B cell (primary cell): ENCODE measurements at regions not wholly inside any gene's neighbourhood (a gene's known extent, or its start where the extent isn't known, plus 50 kb on each side); places are given as distances from the start of the nearest gene placed in this dataset.

Experiments
- ATAC-seq: fragments of 200-7000 bp; cut with Tn5 transposase; one replicate; pipeline ENCODE4 v1.10.0; 2021; ENCODE audit warnings: low read depth, mild to moderate bottlenecking, moderate number of reproducible peaks, moderate library complexity
- CTCF ChIA-PET: fragments of 350-600 bp; sonication (Branson Sonifier 250); formaldehyde crosslinking; loops from one replicate; lab custom pipeline; 2021; ENCODE audit warnings: antibody characterized with exemption, inconsistent platforms; lab: Charles Lee
- POLR2A ChIA-PET: fragments of 350-600 bp; sonication (Branson Sonifier 250); formaldehyde crosslinking; loops from one replicate; lab custom pipeline; 2021; ENCODE audit warnings: antibody characterized with exemption; lab: Charles Lee
- DNase-seq: peaks from one replicate; pipeline ENCODE4 v3.0.0; 2013
- H2AFZ ChIP-seq: 2 replicates; pipeline ENCODE4 v1.6.1; 2012; ENCODE audit warnings: mild to moderate bottlenecking, low read depth, low read length; ENCODE audit not compliant: insufficient read depth, poor library complexity, severe bottlenecking
- H3K27ac ChIP-seq, 2 donors: 1 replicate in 1 of 2; 2 replicates in 1 of 2; pipeline ENCODE4 v1.5.1; 2012 to 2013; ENCODE audit warnings: low read length in 2 of 2, mild to moderate bottlenecking in 2 of 2, moderate library complexity in 1 of 2
- H3K27me3 ChIP-seq, 4 experiments: fragments of 200-600 bp in 1 of 4; sonication (generic) in 1 of 4; replicated peaks in 1 of 4; 1 replicate in 2 of 4; 2 replicates in 2 of 4; pipeline versions ENCODE4 v1.6.1 to v1.7.0; 2013 to 2016; ENCODE audit warnings: low read length in 3 of 4, mild to moderate bottlenecking in 2 of 4, mixed read lengths in 1 of 4, moderate library complexity in 1 of 4; ENCODE audit not compliant: insufficient read depth in 4 of 4, control insufficient read depth in 3 of 4; ENCODE audit errors: control extremely low read depth in 1 of 4
- H3K36me3 ChIP-seq, 2 experiments: replicated peaks in 1 of 2; 1 replicate in 1 of 2; 2 replicates in 1 of 2; pipeline versions ENCODE4 v1.6.1 to v1.7.1; 2013; ENCODE audit warnings: low read length in 1 of 2; ENCODE audit not compliant: insufficient read depth in 2 of 2, control insufficient read depth in 1 of 2; ENCODE audit errors: control extremely low read depth in 1 of 2, extremely low read depth in 1 of 2
- H3K4me1 ChIP-seq, 2 donors: fragments of 200-600 bp in 1 of 2; sonication (generic) in 1 of 2; 1 replicate in 1 of 2; 2 replicates in 1 of 2; pipeline versions ENCODE4 v1.5.1 to v1.6.1; 2013 to 2017; ENCODE audit warnings: low read length in 2 of 2; ENCODE audit not compliant: control insufficient read depth in 2 of 2, insufficient read depth in 2 of 2
- H3K4me2 ChIP-seq: replicated peaks from 2 replicates; pipeline ENCODE3; 2012; ENCODE audit warnings: mild to moderate bottlenecking, low read depth, low read length; ENCODE audit not compliant: poor library complexity, severe bottlenecking
- H3K4me3 ChIP-seq, 5 experiments: fragments of 200-600 bp in 1 of 5; sonication (generic) in 1 of 5; 1 replicate in 3 of 5; 2 replicates in 2 of 5; pipeline versions ENCODE4 v1.5.1 to v1.7.0; 2011 to 2016; ENCODE audit warnings: low read length in 4 of 5, mild to moderate bottlenecking in 4 of 5, low read depth in 2 of 5, control low read depth in 1 of 5, moderate library complexity in 1 of 5; ENCODE audit not compliant: insufficient read depth in 1 of 5; ENCODE audit errors: control extremely low read depth in 1 of 5, extremely low read depth in 1 of 5
- H3K79me2 ChIP-seq: fragments of 200-600 bp; sonication (generic); one replicate; pipeline ENCODE4 v1.6.0; 2016; ENCODE audit warnings: low read length; ENCODE audit not compliant: control insufficient read depth, insufficient read depth
- H3K9ac ChIP-seq: fragments of 200-600 bp; sonication (generic); 2 replicates; pipeline ENCODE4 v1.6.1; 2017; ENCODE audit warnings: mild to moderate bottlenecking, low read length, moderate library complexity
- H3K9me3 ChIP-seq, 3 donors: one replicate each; pipeline versions ENCODE4 v1.6.1 to v1.7.1; 2013; ENCODE audit warnings: low read length in 2 of 3; ENCODE audit not compliant: control insufficient read depth in 2 of 3, insufficient read depth in 1 of 3; ENCODE audit errors: control extremely low read depth in 1 of 3
- H4K20me1 ChIP-seq: 2 replicates; pipeline ENCODE4 v1.6.0; 2012; ENCODE audit warnings: mild to moderate bottlenecking, low read length; ENCODE audit not compliant: insufficient read depth, control insufficient read depth, poor library complexity, severe bottlenecking
- H3K27ac Mint-ChIP-seq: one replicate; pipeline ENCODE4 v1.8.0; 2021; ENCODE audit warnings: mixed read lengths
- H3K27me3 Mint-ChIP-seq: one replicate; pipeline ENCODE4 v1.8.0; 2021; ENCODE audit warnings: mixed read lengths
- H3K4me1 Mint-ChIP-seq: one replicate; pipeline ENCODE4 v1.8.0; 2021; ENCODE audit warnings: mixed read lengths
- H3K4me3 Mint-ChIP-seq: one replicate; pipeline ENCODE4 v1.8.0; 2021; ENCODE audit warnings: mixed read lengths
- H3K9me3 Mint-ChIP-seq: one replicate; pipeline ENCODE4 v1.8.0; 2022; ENCODE audit warnings: mixed read lengths; ENCODE audit not compliant: insufficient read depth
- EZH2 ChIP-seq: IDR thresholded peaks from 2 replicates; pipeline ENCODE4 v1.6.1; 2012; ENCODE audit warnings: borderline replicate concordance, low read depth, mild to moderate bottlenecking, moderate library complexity, low read length; ENCODE audit not compliant: insufficient read depth, poor library complexity, severe bottlenecking
- WGBS: methylation state at CpG from one replicate; pipeline ENCODE4 v1.1.5; 2013; ENCODE audit warnings: missing lambda C conversion rate; ENCODE audit not compliant: insufficient coverage; 5-methylcytosine and 5-hydroxymethylcytosine counted together
- intact Hi-C: fragments of 100-400 bp; cut with micrococcal nuclease; formaldehyde crosslinking; loops from one replicate; pipeline ENCODE4 v1.10.0; 2022
- TF ChIP-seq, protein P1 (sequence below): fragments of 200-600 bp; IDR thresholded peaks from one replicate; pipeline ENCODE4 v1.8.0; 2022; ENCODE audit warnings: antibody characterized with exemption, mild to moderate bottlenecking

DNA sequence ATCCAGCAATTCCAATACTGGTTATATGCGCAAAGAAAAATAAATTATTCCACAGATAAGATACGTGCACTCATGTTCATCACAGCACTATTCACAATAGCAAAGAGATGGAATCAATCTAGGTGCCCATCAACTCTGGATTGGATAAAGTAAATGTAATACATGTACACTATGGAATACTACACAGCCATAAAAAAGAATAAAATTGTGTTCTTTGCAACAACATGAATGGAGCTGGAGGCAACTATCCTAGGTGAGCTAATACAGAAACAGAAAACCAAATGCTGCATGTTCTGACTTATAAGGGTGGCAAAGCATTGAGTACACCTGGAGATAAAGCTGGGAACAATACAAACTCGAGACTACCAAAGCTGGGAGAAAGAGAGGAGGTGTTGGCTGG lies 787.3 kb downstream of the KCNT2 start:
- intact Hi-C loops = no loop called here
- TF ChIP-seq, protein P1, sequence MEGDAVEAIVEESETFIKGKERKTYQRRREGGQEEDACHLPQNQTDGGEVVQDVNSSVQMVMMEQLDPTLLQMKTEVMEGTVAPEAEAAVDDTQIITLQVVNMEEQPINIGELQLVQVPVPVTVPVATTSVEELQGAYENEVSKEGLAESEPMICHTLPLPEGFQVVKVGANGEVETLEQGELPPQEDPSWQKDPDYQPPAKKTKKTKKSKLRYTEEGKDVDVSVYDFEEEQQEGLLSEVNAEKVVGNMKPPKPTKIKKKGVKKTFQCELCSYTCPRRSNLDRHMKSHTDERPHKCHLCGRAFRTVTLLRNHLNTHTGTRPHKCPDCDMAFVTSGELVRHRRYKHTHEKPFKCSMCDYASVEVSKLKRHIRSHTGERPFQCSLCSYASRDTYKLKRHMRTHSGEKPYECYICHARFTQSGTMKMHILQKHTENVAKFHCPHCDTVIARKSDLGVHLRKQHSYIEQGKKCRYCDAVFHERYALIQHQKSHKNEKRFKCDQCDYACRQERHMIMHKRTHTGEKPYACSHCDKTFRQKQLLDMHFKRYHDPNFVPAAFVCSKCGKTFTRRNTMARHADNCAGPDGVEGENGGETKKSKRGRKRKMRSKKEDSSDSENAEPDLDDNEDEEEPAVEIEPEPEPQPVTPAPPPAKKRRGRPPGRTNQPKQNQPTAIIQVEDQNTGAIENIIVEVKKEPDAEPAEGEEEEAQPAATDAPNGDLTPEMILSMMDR = no peak
- no peak for TF ChIP-seq EZH2
- ATAC-seq (no peak), DNase-seq (no peak)
- Histone ChIP-seq H3K4me2 (no peak overlapping the region), H3K27ac (no peak overlapping the region), H3K9ac (no peak overlapping the region), H3K9me3 (no peaks in the 10 kb centered on the region), H3K27me3 (no peaks in the 10 kb centered on the region), H3K4me3 (no peak overlapping the region), H4K20me1 (no peaks in the 10 kb centered on the region), H3K4me1 (no peaks in the 10 kb centered on the region), H2AFZ (no peak overlapping the region), H3K79me2 (no peaks in the 10 kb centered on the region), H3K36me3 (no peaks in the 10 kb centered on the region)
- Mint-ChIP-seq H3K27ac (no peak overlapping the region), H3K9me3 (peaks cover 4% of the 10 kb centered on the region), H3K4me3 (no peak overlapping the region), H3K4me1 (no peaks in the 10 kb centered on the region), H3K27me3 (no peaks in the 10 kb centered on the region)
- POLR2A ChIA-PET = no interaction called here
- CTCF ChIA-PET = no interaction called here
- no CpG with 5 or more reads among the region's 3 CpGs for WGBS

- no peak overlapping the region for H3K27ac ChIP-seq
- H3K9ac ChIP-seq = no peak overlapping the region
- H3K9me3 ChIP-seq = no peaks in the 10 kb centered on the region
- Mint-ChIP-seq H3K9me3 (peaks cover 2% of the 10 kb centered on the region), H3K27ac (no peak overlapping the region), H3K4me1 (no peaks in the 10 kb centered on the region), H3K27me3 (no peaks in the 10 kb centered on the region), H3K4me3 (no peak overlapping the region)
- H3K36me3 ChIP-seq = no peaks in the 10 kb centered on the region
- H3K4me3 ChIP-seq = no peak overlapping the region
- POLR2A ChIA-PET = no interaction called here
- TF ChIP-seq EZH2 = no peak
- no peaks in the 10 kb centered on the region for H4K20me1 ChIP-seq
- H3K79me2 ChIP-seq = no peaks in the 10 kb centered on the region
- H3K27me3 ChIP-seq = no peaks in the 10 kb centered on the region
- CTCF ChIA-PET = no interaction called here
- no peak for DNase-seq
- no peaks in the 10 kb centered on the region for H3K4me1 ChIP-seq
- intact Hi-C loops = no loop called here
- H2AFZ ChIP-seq = no peak overlapping the region
- no CpG with 5 or more reads among the region's 2 CpGs for WGBS
- no peak overlapping the region for H3K4me2 ChIP-seq
- no peak for ATAC-seq
Observed at GRCh38 chr1:195806060-195806459, 802.2 kb downstream of the KCNT2 start.
